ENCODE measurements at regions not wholly inside any gene's neighbourhood (a gene's known extent, or its start where the extent isn't known, plus 50 kb on each side); places are given as distances from the start of the nearest gene placed in this dataset.

- H3K36me3 ChIP-seq = no peaks in the 10 kb centered on the region
- H3K4me3 ChIP-seq = no peak overlapping the region
- no peaks in the 10 kb centered on the region for H3K4me1 ChIP-seq (replicated peaks)
- no peaks in the 10 kb centered on the region for H3K27me3 ChIP-seq (replicated peaks; ENCODE audit: insufficient read depth)
- DNase-seq (ENCODE audit: low spot score) = no peak
- WGBS = 67% methylated on average over 3 of the region's 3 CpGs
- intact Hi-C loops (cut with DNase I) = no loop called here
- no peak for TF ChIP-seq CTCF (IDR thresholded peaks at IDR 0.05)
- TF ChIP-seq POLR2AphosphoS5 (IDR thresholded peaks at IDR 0.05) = no peak
- no peak for TF ChIP-seq POLR2A (IDR thresholded peaks at IDR 0.05)
- no peak overlapping the region for H3K27ac ChIP-seq
- H3K9me3 ChIP-seq = no peaks in the 10 kb centered on the region
Measured at GRCh38 chr10:10540398-10540797, 477.3 kb upstream of the CELF2 start.

GRCh38 chr10:10542477-10542876 is 475.2 kb upstream of the CELF2 start:
- intact Hi-C loops (cut with DNase I) = no loop called here
- TF ChIP-seq CTCF (IDR thresholded peaks at IDR 0.05) (no peak), POLR2A (IDR thresholded peaks at IDR 0.05) (no peak), POLR2AphosphoS5 (IDR thresholded peaks at IDR 0.05) (no peak)
- DNase-seq (ENCODE audit: low spot score) = no peak
- 77% methylated on average over 1 of the region's 1 CpG for WGBS
- Histone ChIP-seq H3K36me3 (no peaks in the 10 kb centered on the region), H3K9me3 (no peaks in the 10 kb centered on the region), H3K4me1 (replicated peaks) (no peaks in the 10 kb centered on the region), H3K4me3 (no peak overlapping the region), H3K27ac (no peak overlapping the region), H3K27me3 (replicated peaks; ENCODE audit: insufficient read depth) (no peaks in the 10 kb centered on the region)

- intact Hi-C loops (cut with DNase I) = no loop called here
- DNase-seq (ENCODE audit: low spot score) = no peak
- Histone ChIP-seq H3K27me3 (replicated peaks; ENCODE audit: insufficient read depth) (no peaks in the 10 kb centered on the region), H3K36me3 (no peaks in the 10 kb centered on the region), H3K27ac (no peak overlapping the region), H3K4me3 (no peak overlapping the region), H3K9me3 (no peaks in the 10 kb centered on the region), H3K4me1 (replicated peaks) (no peaks in the 10 kb centered on the region)
- TF ChIP-seq POLR2AphosphoS5 (IDR thresholded peaks at IDR 0.05) (no peak), POLR2A (IDR thresholded peaks at IDR 0.05) (no peak), CTCF (IDR thresholded peaks at IDR 0.05) (no peak)
- 89% methylated on average over 8 of the region's 8 CpGs for WGBS
Measured at GRCh38 chr10:10544890-10545289, 472.8 kb upstream of the CELF2 start.

- H3K4me3 ChIP-seq = no peak overlapping the region
- no peak for TF ChIP-seq POLR2AphosphoS5 (IDR thresholded peaks at IDR 0.05)
- no peak for TF ChIP-seq CTCF (IDR thresholded peaks at IDR 0.05)
- TF ChIP-seq POLR2A (IDR thresholded peaks at IDR 0.05) = no peak
- no peaks in the 10 kb centered on the region for H3K36me3 ChIP-seq
- WGBS = 17% methylated on average over 5 of the region's 5 CpGs
- no peaks in the 10 kb centered on the region for H3K4me1 ChIP-seq (replicated peaks)
- DNase-seq (ENCODE audit: low spot score) = no peak
- H3K27me3 ChIP-seq (replicated peaks; ENCODE audit: insufficient read depth) = no peaks in the 10 kb centered on the region
- no peaks in the 10 kb centered on the region for H3K9me3 ChIP-seq
- intact Hi-C loops (cut with DNase I) = no loop called here
- H3K27ac ChIP-seq = no peak overlapping the region
Measured at GRCh38 chr10:10545771-10546170, 471.9 kb upstream of the CELF2 start.

- Histone ChIP-seq H3K9me3 (no peaks in the 10 kb centered on the region), H3K4me1 (replicated peaks) (no peaks in the 10 kb centered on the region), H3K36me3 (no peaks in the 10 kb centered on the region), H3K27me3 (replicated peaks; ENCODE audit: insufficient read depth) (no peaks in the 10 kb centered on the region), H3K27ac (no peak overlapping the region), H3K4me3 (no peak overlapping the region)
- no peak for DNase-seq (ENCODE audit: low spot score)
- TF ChIP-seq POLR2AphosphoS5 (IDR thresholded peaks at IDR 0.05) (no peak), POLR2A (IDR thresholded peaks at IDR 0.05) (no peak), CTCF (IDR thresholded peaks at IDR 0.05) (no peak)
- intact Hi-C loops (cut with DNase I) = no loop called here
- 74% methylated on average over 10 of the region's 10 CpGs for WGBS
Measured at GRCh38 chr10:10551596-10552301, 465.9 kb upstream of the CELF2 start.
